C4-2B (cell line): ENCODE measurements at regions not wholly inside any gene's neighbourhood (a gene's known extent, or its start where the extent isn't known, plus 50 kb on each side); places are given as distances from the start of the nearest gene placed in this dataset.

Experiments
- H3K27ac ChIP-seq: fragments of 450-650 bp; 2 replicates; pipeline ENCODE4 v1.5.1; 2017
- ZFX ChIP-seq: fragments of 450-650 bp; IDR thresholded peaks from 2 replicates; pipeline ENCODE4 v1.6.1; 2017
- TF ChIP-seq, protein P1 (sequence below): fragments of 450-650 bp; conservative IDR thresholded peaks from 2 replicates; pipeline ENCODE4 v1.5.1; 2017; ENCODE audit warnings: mild to moderate bottlenecking

DNA sequence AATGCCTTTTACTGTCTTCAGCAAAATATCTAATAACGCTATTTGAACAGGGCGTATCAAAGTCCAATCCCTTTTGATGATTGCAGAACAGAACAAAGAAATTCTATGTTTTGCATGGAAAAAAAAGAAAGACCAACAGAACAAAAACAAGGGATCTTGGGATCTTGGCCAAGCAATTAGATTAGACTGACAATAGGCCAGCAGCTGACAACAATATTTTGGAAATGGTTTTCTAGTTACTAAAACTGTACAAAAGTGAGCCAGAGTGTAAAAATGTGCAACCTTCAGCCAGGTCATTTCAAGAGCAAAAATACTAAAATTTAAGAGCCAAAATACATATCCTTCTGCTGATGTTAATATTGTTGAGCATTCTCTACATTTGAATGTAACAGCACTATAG, 716.5 kb upstream of the KCND2 start:
- no peak overlapping the region for H3K27ac ChIP-seq
- no peak for TF ChIP-seq ZFX

- no peak overlapping the region for H3K27ac ChIP-seq
- TF ChIP-seq ZFX, result no peak
- TF ChIP-seq, protein P1, sequence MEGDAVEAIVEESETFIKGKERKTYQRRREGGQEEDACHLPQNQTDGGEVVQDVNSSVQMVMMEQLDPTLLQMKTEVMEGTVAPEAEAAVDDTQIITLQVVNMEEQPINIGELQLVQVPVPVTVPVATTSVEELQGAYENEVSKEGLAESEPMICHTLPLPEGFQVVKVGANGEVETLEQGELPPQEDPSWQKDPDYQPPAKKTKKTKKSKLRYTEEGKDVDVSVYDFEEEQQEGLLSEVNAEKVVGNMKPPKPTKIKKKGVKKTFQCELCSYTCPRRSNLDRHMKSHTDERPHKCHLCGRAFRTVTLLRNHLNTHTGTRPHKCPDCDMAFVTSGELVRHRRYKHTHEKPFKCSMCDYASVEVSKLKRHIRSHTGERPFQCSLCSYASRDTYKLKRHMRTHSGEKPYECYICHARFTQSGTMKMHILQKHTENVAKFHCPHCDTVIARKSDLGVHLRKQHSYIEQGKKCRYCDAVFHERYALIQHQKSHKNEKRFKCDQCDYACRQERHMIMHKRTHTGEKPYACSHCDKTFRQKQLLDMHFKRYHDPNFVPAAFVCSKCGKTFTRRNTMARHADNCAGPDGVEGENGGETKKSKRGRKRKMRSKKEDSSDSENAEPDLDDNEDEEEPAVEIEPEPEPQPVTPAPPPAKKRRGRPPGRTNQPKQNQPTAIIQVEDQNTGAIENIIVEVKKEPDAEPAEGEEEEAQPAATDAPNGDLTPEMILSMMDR, result no peak
Observed at GRCh38 chr7:119561751-119562150, 711.2 kb upstream of the KCND2 start.

- TF ChIP-seq ZFX, result no peak
- TF ChIP-seq, protein P1, result no peak
- H3K27ac ChIP-seq, result no peak overlapping the region
Observed at GRCh38 chr7:119562839-119563238, 710.1 kb upstream of the KCND2 start.

GRCh38 chr7:119571666-119572065, 701.3 kb upstream of the KCND2 start:
- TF ChIP-seq, protein P1, result no peak
- TF ChIP-seq ZFX, result no peak
- no peak overlapping the region for H3K27ac ChIP-seq

GRCh38 chr7:119572132-119572531, 700.8 kb upstream of the KCND2 start:
- no peak for TF ChIP-seq ZFX
- TF ChIP-seq, protein P1, result no peak
- no peak overlapping the region for H3K27ac ChIP-seq

DNA sequence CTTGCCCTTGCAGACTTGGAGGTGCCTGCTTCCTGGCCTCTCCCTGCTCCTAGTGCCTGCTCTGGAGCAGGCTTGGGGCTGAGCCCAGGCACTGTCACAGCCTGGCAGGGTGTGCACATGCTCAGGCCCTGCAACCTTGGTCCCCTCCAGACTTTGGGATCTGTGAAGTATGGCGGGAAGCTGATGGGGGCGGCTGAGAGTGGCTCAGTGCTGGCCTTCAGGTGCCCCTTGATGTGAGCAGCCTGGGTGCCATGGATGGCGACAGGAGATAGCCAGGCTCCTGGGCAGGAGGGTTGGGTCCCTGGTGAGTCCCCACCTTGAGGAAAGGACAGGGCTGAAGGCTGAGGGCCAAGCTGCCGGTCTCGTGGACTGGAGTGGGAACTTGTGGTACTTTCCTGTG, 700.4 kb upstream of the KCND2 start:
- TF ChIP-seq ZFX, result no peak
- TF ChIP-seq, protein P1, result no peak
- H3K27ac ChIP-seq, result no peak overlapping the region

- no peak overlapping the region for H3K27ac ChIP-seq
- TF ChIP-seq, protein P1, result no peak
- TF ChIP-seq ZFX, result no peak
Observed at GRCh38 chr7:119578116-119578515, 694.9 kb upstream of the KCND2 start.

DNA sequence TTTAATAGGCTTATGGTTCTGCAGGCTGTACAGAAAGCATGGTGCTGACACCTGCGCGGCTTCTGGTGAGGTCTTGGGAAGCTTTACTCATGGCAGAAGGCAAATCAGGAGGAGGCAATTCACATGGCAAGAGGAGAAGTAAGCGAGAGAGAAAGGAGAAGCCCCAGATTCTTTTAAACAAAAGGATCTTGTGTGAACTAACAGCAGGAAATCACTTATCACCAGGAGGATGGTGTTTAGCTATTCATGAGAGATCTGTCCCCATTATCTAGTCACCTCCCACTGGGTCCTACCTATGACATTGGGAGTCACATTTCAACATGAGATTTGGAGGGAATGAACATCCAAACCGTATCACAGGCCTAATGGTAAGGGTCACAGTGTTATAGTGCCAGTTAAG, 678.0 kb upstream of the KCND2 start:
- TF ChIP-seq, protein P1, result no peak
- TF ChIP-seq ZFX, result no peak
- no peak overlapping the region for H3K27ac ChIP-seq
